Heart left ventricle (tissue), 13 donors: ENCODE measurements at regions not wholly inside any gene's neighbourhood (a gene's known extent, or its start where the extent isn't known, plus 50 kb on each side); places are given as distances from the start of the nearest gene placed in this dataset.

ENCODE experiments used
- POLR2A ChIP-seq, 2 donors: fragments of 450-650 bp; IDR thresholded peaks; one replicate each; pipeline ENCODE4 v1.6.1; 2017; ENCODE audit warnings: antibody characterized with exemption in 2 of 2, mild to moderate bottlenecking in 2 of 2, moderate library complexity in 2 of 2
- TF ChIP-seq, protein P1 (sequence below), 12 donors: fragments of 200-600 bp; sonication (generic) in 4 of 12; IDR thresholded peaks; one replicate each; pipeline versions ENCODE4 v1.5.0 to v1.8.0; 2018 to 2022; ENCODE audit warnings: antibody characterized with exemption in 12 of 12, mild to moderate bottlenecking in 5 of 12
- donor health status: ischemic (EF 13 %, LVEDD 7.1; RV severe dilation, severe dysfunction).
- donor health status: DM: no; HTN: yes; CAD: no.
- donor health status: DM: no; HTN: no; CAD: no.
- donor health status: ischemic (EF 25% LVEDD 6.9; RV normal size, moderate dysfunction).
- donor health status: ischemic (EF 25% LVEDD 5.7; RV mildly dilated, moderate dysfunction).
- donor health status: ischemic (EF 35%, LVEDD 5.7; RV mildly dilated, moderate dysfunction).
- donor health status: nonischemic (EF 11% LVEDD 7.7; RV severe dilation, severe dysfunction).
- donor health status: DM: yes; HTN: yes; CAD: no.
- donor health status: PGD.
- donor health status: ischemic (EF 29% LVEDD 5.4; RV normal size, mild dysfunction).
- donor health status: nonischemic (EF 23%, LVEDD 6.1; RV moderate dilation, normal function).

DNA sequence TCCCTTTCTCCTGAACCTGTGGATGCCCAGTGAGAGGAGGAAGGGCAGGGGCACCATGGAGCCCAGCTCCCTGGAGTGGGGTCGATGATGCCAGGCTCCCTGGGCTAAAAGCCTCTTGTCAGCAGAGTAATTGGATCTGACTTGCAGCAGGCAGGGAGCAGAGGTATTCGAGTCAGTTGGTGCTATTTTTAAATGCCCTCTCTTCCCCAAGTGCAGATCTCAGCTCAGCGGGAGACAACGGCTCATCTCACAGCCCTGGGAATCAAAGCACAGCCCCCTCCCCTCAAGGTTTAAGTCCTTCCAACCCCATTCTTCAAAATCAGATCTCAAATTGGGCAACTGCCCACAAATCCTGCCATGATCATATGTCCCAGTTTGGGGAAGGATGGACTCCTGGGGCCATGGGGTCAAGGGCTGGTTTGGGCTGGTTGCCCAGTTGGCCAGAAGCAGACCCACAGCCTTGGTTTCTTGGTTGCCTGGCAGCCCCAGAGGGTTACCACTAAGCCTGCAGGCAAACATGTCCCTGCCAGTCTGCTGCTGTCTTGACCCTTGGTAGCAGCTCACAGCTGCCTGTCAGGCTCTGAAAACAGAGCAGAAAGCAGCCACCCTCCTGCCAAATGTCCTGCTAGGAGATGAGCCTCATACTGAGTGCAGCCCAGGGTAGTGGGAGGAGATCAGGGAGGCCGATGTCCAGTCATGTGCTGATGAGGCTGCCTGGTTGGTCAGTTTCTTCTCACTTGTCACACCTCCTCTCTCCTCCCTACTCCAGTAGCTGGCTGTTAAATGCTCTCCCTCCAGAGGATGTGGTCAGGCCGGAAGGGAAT is 244.9 kb downstream of the LOXHD1 start:
- TF ChIP-seq, protein P1, sequence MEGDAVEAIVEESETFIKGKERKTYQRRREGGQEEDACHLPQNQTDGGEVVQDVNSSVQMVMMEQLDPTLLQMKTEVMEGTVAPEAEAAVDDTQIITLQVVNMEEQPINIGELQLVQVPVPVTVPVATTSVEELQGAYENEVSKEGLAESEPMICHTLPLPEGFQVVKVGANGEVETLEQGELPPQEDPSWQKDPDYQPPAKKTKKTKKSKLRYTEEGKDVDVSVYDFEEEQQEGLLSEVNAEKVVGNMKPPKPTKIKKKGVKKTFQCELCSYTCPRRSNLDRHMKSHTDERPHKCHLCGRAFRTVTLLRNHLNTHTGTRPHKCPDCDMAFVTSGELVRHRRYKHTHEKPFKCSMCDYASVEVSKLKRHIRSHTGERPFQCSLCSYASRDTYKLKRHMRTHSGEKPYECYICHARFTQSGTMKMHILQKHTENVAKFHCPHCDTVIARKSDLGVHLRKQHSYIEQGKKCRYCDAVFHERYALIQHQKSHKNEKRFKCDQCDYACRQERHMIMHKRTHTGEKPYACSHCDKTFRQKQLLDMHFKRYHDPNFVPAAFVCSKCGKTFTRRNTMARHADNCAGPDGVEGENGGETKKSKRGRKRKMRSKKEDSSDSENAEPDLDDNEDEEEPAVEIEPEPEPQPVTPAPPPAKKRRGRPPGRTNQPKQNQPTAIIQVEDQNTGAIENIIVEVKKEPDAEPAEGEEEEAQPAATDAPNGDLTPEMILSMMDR (IDR thresholded peaks at IDR 0.05): no peak
- no peak for TF ChIP-seq POLR2A (IDR thresholded peaks at IDR 0.05)
